HEK293 (cell line): ENCODE measurements at regions not wholly inside any gene's neighbourhood (a gene's known extent, or its start where the extent isn't known, plus 50 kb on each side); places are given as distances from the start of the nearest gene placed in this dataset.
"Not testable (repeated sequence)": the region's sequence is repeated elsewhere in the genome, so short reads cannot be mapped to it uniquely, and the experiment has no call there.

Experiments
- HOXA7 ChIP-seq: sonication (generic); formaldehyde crosslinking; IDR thresholded peaks from 2 replicates; pipeline ENCODE4 v1.8.1; 2022; ENCODE audit warnings: missing genetic modification reagents, borderline replicate concordance
- SETDB1 ChIP-seq: IDR thresholded peaks from one replicate; pipeline ENCODE4 v1.6.1; 2017; ENCODE audit warnings: mild to moderate bottlenecking, low read length, moderate library complexity, mixed read lengths; ENCODE audit not compliant: insufficient read length
- YY1 ChIP-seq: fragments of 450-650 bp; formaldehyde crosslinking; IDR thresholded peaks from 2 replicates; pipeline ENCODE4 v1.5.1; 2018; ENCODE audit warnings: missing biosample characterization, missing genetic modification characterization
- ZFP3 ChIP-seq: fragments of 450-650 bp; formaldehyde crosslinking; IDR thresholded peaks from 2 replicates; pipeline ENCODE4 v1.5.1; 2016; ENCODE audit warnings: low read depth, missing biosample characterization, missing genetic modification characterization
- ZNF121 ChIP-seq: fragments of 450-650 bp; formaldehyde crosslinking; IDR thresholded peaks from 2 replicates; pipeline ENCODE4 v1.5.1; 2016; ENCODE audit warnings: missing biosample characterization, missing genetic modification characterization
- ZNF391 ChIP-seq: fragments of 450-650 bp; formaldehyde crosslinking; IDR thresholded peaks from 2 replicates; pipeline ENCODE4 v1.5.1; 2016; ENCODE audit warnings: low read depth, missing biosample characterization, missing genetic modification characterization, borderline replicate concordance
- ZNF530 ChIP-seq: fragments of 450-650 bp; formaldehyde crosslinking; IDR thresholded peaks from 2 replicates; pipeline ENCODE4 v1.5.1; 2016; ENCODE audit warnings: low read depth, missing biosample characterization, missing genetic modification characterization
- ZNF660 ChIP-seq: fragments of 450-650 bp; IDR thresholded peaks from 2 replicates; pipeline ENCODE4 v1.5.1; 2018; ENCODE audit warnings: missing biosample characterization, mild to moderate bottlenecking, missing genetic modification characterization
- TF ChIP-seq, protein P1 (sequence below): fragments of 450-650 bp; formaldehyde crosslinking; IDR thresholded peaks from 2 replicates; pipeline ENCODE4 v1.5.1; 2016; ENCODE audit warnings: missing biosample characterization, missing genetic modification characterization
- TF ChIP-seq, protein P2 (sequence below): fragments of 450-650 bp; formaldehyde crosslinking; IDR thresholded peaks from 2 replicates; pipeline ENCODE4 v1.5.1; 2016; ENCODE audit warnings: missing biosample characterization, missing genetic modification characterization

DNA sequence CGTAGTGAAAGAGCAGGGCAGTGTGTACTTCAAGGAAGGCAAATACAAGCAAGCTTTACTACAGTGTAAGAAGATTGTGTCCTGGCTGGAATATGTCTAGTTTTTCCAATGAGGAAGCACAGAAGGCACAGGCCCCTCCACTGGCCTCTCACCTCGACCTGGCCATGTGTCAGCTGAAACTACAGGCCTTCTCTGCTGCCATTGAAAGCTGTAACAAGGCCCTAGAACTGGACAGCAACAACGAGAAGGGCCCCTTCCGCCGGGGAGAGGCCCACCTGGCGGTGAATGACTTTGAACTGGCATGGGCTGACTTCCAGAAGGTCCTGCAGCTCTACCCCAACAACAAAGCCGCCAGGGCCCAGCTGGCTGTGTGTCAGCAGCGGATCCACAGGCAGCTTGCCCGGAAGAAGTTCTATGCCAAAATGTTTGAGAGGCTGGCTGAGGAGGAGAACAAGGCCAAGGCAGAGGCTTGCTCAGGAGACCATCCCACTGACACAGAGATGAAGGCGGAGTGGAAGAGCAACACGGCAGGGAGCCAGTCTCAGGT, 202.2 kb downstream of the SPATA31A6 start:
- not testable (repeated sequence) for TF ChIP-seq ZNF660 (tag by site-specific recombination); ZNF391 (tag by site-specific recombination); ZFP3 (tag by site-specific recombination); HOXA7; SETDB1; YY1 (tag by site-specific recombination); ZNF121 (tag by site-specific recombination); ZNF530 (tag by site-specific recombination)
- TF ChIP-seq, protein P1, sequence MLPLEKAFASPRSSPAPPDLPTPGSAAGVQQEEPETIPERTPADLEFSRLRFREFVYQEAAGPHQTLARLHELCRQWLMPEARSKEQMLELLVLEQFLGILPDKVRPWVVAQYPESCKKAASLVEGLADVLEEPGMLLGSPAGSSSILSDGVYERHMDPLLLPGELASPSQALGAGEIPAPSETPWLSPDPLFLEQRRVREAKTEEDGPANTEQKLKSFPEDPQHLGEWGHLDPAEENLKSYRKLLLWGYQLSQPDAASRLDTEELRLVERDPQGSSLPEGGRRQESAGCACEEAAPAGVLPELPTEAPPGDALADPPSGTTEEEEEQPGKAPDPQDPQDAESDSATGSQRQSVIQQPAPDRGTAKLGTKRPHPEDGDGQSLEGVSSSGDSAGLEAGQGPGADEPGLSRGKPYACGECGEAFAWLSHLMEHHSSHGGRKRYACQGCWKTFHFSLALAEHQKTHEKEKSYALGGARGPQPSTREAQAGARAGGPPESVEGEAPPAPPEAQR = not testable (repeated sequence)
- TF ChIP-seq, protein P2, sequence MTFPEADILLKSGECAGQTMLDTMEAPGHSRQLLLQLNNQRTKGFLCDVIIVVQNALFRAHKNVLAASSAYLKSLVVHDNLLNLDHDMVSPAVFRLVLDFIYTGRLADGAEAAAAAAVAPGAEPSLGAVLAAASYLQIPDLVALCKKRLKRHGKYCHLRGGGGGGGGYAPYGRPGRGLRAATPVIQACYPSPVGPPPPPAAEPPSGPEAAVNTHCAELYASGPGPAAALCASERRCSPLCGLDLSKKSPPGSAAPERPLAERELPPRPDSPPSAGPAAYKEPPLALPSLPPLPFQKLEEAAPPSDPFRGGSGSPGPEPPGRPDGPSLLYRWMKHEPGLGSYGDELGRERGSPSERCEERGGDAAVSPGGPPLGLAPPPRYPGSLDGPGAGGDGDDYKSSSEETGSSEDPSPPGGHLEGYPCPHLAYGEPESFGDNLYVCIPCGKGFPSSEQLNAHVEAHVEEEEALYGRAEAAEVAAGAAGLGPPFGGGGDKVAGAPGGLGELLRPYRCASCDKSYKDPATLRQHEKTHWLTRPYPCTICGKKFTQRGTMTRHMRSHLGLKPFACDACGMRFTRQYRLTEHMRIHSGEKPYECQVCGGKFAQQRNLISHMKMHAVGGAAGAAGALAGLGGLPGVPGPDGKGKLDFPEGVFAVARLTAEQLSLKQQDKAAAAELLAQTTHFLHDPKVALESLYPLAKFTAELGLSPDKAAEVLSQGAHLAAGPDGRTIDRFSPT (tag by site-specific recombination) = not testable (repeated sequence)
